ENCODE measurements at regions not wholly inside any gene's neighbourhood (a gene's known extent, or its start where the extent isn't known, plus 50 kb on each side); places are given as distances from the start of the nearest gene placed in this dataset.

GRCh38 chr7:132666071-132666773 is 90.0 kb upstream of the PLXNA4 start (continued):
- no peak for TF ChIP-seq EHMT2 (IDR thresholded peaks at IDR 0.05; ENCODE audit: low read depth)
- no peak for TF ChIP-seq FOXS1 (CRISPR knock-in tag; IDR thresholded peaks at IDR 0.05)
- TF ChIP-seq RFX5 (IDR thresholded peaks at IDR 0.05), result no peak
- no peak for TF ChIP-seq POLR2A (IDR thresholded peaks at IDR 0.05; ENCODE audit: low read length)

DNA sequence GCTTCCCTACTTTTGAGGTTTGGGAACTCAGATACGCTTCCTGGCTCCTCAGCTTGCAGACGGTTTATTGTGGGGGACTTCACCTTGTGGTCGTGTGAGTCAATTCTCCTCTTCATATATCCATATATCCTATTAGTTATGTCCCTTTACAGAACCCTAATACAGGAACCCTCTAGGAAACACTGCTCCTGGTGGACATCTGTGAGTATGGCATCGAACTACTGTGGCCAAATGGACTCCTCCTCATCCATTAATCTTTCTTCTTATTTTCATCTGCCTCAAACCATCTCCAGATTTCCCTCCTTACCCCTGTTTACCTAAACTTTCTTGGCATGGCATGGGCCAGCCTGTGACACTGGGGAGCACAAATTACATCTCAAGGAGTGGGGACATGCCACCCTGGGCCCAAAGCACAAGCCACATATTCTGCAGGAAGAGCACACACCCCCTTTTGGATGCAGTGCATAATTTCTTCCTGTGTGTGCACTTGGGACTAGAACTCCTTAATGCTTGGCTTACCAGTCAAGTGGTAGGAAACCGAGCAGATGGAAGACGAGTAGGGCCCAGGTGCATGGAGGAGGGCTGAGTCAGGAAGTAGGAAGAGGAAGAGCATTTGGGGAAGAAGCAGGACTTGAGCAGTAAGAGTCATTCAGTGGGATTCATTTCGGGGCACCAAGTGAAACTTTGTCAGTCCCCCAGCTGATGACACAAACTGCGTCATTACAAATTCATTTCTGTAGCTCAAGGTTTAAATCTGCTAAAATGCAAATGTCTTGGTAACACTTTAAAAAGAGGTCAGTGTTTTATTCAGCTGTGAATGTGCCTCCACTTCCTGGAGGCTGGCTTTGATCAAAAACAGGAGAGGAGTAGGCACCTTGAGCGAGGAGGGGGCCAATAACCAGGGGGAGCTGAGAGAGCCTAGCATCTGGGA is 80.8 kb upstream of the PLXNA4 start:
- Histone ChIP-seq H3K4me2 (no peak overlapping the region), H3K27ac (no peak overlapping the region), H3K4me3 (no peak overlapping the region), H3K9me3 (no peaks in the 10 kb centered on the region), H3K4me1 (no peaks in the 10 kb centered on the region)
- DNase-seq (ENCODE audit: low read depth in 1 of 2, low spot score in 1 of 2), result peak; percentile 21 to 32
- TF ChIP-seq HOXA7 (CRISPR knock-in tag; IDR thresholded peaks at IDR 0.05) (no peak), RAD21 (conservative IDR thresholded peaks at IDR 0.05 in 1 of 2, IDR thresholded peaks at IDR 0.05 in 1 of 2) (peak in 1 of 2 experiments; percentile 12; a peak in 1 of 5 replicates)
- no peak for FAIRE-seq
- ATAC-seq, result peak; percentile 68 to 86; a peak in 3 of 6 replicates
- 33% methylated on average over 9 of the region's 9 CpGs for WGBS (ENCODE audit: missing lambda C conversion rate)
- ChIA-PET CTCF (interaction anchor here (0.8 to 1.0 kb wide), 3 partner anchors 12 to 25 kb away, joined by 3 to 4 read pairs (median 3); no protein-coding TSS in a partner anchor), POLR2A (no interaction called here)

DNA sequence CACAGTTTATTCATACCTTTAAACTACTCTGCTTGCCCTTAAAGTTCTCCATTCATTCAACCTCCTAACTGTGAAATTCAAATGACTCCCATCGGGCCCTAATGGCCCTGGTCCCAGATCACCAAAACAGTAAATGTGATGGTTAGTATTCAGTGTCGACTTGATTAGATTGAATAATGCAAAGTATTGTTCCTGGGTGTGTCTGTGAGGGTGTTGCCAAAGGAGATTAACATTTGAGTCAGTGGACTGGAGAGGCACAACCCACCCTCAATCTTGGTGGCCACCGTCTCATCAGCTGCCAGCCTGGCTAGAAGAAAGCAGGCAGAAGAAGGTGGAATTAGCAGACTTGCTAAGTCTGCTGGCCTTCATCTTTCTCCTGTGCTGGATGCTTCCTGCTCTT is 80.1 kb upstream of the PLXNA4 start:
- ATAC-seq, result no peak

More for the DNA sequence above, 80.1 kb upstream of the PLXNA4 start:
- Histone ChIP-seq H3K9me3 (no peaks in the 10 kb centered on the region), H3K4me1 (no peaks in the 10 kb centered on the region), H3K27ac (no peak overlapping the region), H3K4me2 (no peak overlapping the region), H3K4me3 (no peak overlapping the region)
- ChIA-PET POLR2A (no interaction called here), CTCF (no interaction called here)
- TF ChIP-seq KDM5A (IDR thresholded peaks at IDR 0.05) (no peak), POLR2A (IDR thresholded peaks at IDR 0.05; ENCODE audit: low read length) (no peak), ZNF302 (CRISPR knock-in tag; IDR thresholded peaks at IDR 0.05) (no peak), PHF8 (IDR thresholded peaks at IDR 0.05; ENCODE audit: borderline replicate concordance, low read depth) (no peak), FOSB (CRISPR knock-in tag; IDR thresholded peaks at IDR 0.05) (no peak), TP53 (CRISPR knock-in tag; IDR thresholded peaks at IDR 0.05) (no peak), MAX (IDR thresholded peaks at IDR 0.05) (no peak), RARB (CRISPR knock-in tag; IDR thresholded peaks at IDR 0.05) (no peak), NFE2L2 (conservative IDR thresholded peaks at IDR 0.05; ENCODE audit: low read length) (no peak), SMC3 (IDR thresholded peaks at IDR 0.05) (no peak), SREBF2 (IDR thresholded peaks at IDR 0.05) (no peak), NR3C1 (IDR thresholded peaks at IDR 0.05) (no peak), CTCF (IDR thresholded peaks at IDR 0.05) (no peak), BHLHE40 (IDR thresholded peaks at IDR 0.05; ENCODE audit: low read depth, low read length) (no peak), RAD21 (conservative IDR thresholded peaks at IDR 0.05 in 1 of 2, IDR thresholded peaks at IDR 0.05 in 1 of 2) (no peak), EP300 (IDR thresholded peaks at IDR 0.05) (no peak)
- TF ChIP-seq, protein P1, sequence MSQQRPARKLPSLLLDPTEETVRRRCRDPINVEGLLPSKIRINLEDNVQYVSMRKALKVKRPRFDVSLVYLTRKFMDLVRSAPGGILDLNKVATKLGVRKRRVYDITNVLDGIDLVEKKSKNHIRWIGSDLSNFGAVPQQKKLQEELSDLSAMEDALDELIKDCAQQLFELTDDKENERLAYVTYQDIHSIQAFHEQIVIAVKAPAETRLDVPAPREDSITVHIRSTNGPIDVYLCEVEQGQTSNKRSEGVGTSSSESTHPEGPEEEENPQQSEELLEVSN (IDR thresholded peaks at IDR 0.05; ENCODE audit: borderline replicate concordance, low read depth), result no peak
- 69% methylated on average over 3 of the region's 3 CpGs for WGBS (ENCODE audit: missing lambda C conversion rate)
- FAIRE-seq (no peak), DNase-seq (ENCODE audit: low read depth in 1 of 2, low spot score in 1 of 2) (no peak)

All from A549 (cell line).